Erythroblast (primary cell): ENCODE measurements at regions not wholly inside any gene's neighbourhood (a gene's known extent, or its start where the extent isn't known, plus 50 kb on each side); places are given as distances from the start of the nearest gene placed in this dataset.

ENCODE experiments used
- GATA1 ChIP-seq: IDR thresholded peaks from 2 replicates; pipeline ENCODE4 v1.6.1; 2011; ENCODE audit warnings: low read depth, mild to moderate bottlenecking, control low read depth, low read length, moderate library complexity
- POLR2A ChIP-seq: IDR thresholded peaks from 2 replicates; pipeline ENCODE4 v1.6.1; 2011; ENCODE audit warnings: mild to moderate bottlenecking, low read length

- TF ChIP-seq POLR2A = no peak
- no peak for TF ChIP-seq GATA1
Measured at GRCh38 chr4:187125062-187125461, 401.4 kb upstream of the FAT1 start.
